ENCODE measurements at regions not wholly inside any gene's neighbourhood (a gene's known extent, or its start where the extent isn't known, plus 50 kb on each side); places are given as distances from the start of the nearest gene placed in this dataset.
A peak's percentile ranks its signal among the peaks of the same experiment; 100 is the strongest.

GRCh38 chr6:22888163-22888752 is 318.9 kb downstream of the HDGFL1 start:
- Histone ChIP-seq H3K4me1 (replicated peaks; ENCODE audit: insufficient read depth) (peaks cover 26% of the 10 kb centered on the region), H4K20me1 (ENCODE audit: insufficient read depth) (no peaks in the 10 kb centered on the region), H3K9me3 (ENCODE audit: insufficient read depth, low read depth) (peaks cover 4% of the 10 kb centered on the region; the same call in 1 of the 2 replicates), H2AFZ (no peak overlapping the region), H3K4me3 (no peak overlapping the region), H3K9me2 (ENCODE audit: insufficient read depth) (no peaks in the 10 kb centered on the region), H3K79me2 (ENCODE audit: low read depth) (no peaks in the 10 kb centered on the region), H3K27me3 (ENCODE audit: insufficient read depth, low read depth) (no peaks in the 10 kb centered on the region), H3K27ac (peak overlapping the region; percentile 78), H3K4me2 (no peak overlapping the region), H3F3A (ENCODE audit: insufficient read depth, low read depth) (0 out of 2 replicates have a peak, but pooled peaks cover 13% of the 10 kb centered on the region), H3K36me3 (ENCODE audit: low read depth) (no peaks in the 10 kb centered on the region)
- DNase-seq, result peak in 1 of 2 experiments; percentile 83
- no TSS peak for BruUV-seq (replicated peaks)
- TF ChIP-seq CTCF (conservative IDR thresholded peaks at IDR 0.05) (no peak), EZH2 (IDR thresholded peaks at IDR 0.05; ENCODE audit: low read depth) (no peak)
- ChIA-PET POLR2A (ENCODE audit: unreplicated experiment) (interaction anchor here (0.5 to 0.6 kb wide), 3 partner anchors 559 to 1295 kb away, joined by 4 to 5 read pairs (median 4); partner anchors contain the start of gene SOX4), CTCF (no interaction called here)
- intact Hi-C loops (cut with micrococcal nuclease; ENCODE audit: unreplicated experiment), result no loop called here

GRCh38 chr6:22891934-22892333 is 322.6 kb downstream of the HDGFL1 start:
- Histone ChIP-seq H3K27me3 (ENCODE audit: insufficient read depth, low read depth) (no peaks in the 10 kb centered on the region), H4K20me1 (ENCODE audit: insufficient read depth) (no peaks in the 10 kb centered on the region), H3K4me1 (replicated peaks; ENCODE audit: insufficient read depth) (peaks cover 26% of the 10 kb centered on the region), H3K9me3 (ENCODE audit: insufficient read depth, low read depth) (0 out of 2 replicates have a peak, but pooled peaks cover 3% of the 10 kb centered on the region), H2AFZ (peak overlapping the region; percentile 58; the same call in 1 of the 2 replicates), H3K4me2 (peak overlapping the region; percentile 49; the same call in 1 of the 2 replicates), H3K9me2 (ENCODE audit: insufficient read depth) (no peaks in the 10 kb centered on the region), H3K36me3 (ENCODE audit: low read depth) (no peaks in the 10 kb centered on the region), H3F3A (ENCODE audit: insufficient read depth, low read depth) (0 out of 2 replicates have a peak, but pooled peaks cover 13% of the 10 kb centered on the region), H3K79me2 (ENCODE audit: low read depth) (no peaks in the 10 kb centered on the region), H3K27ac (peak overlapping the region; percentile 90), H3K4me3 (no peak overlapping the region)
- BruUV-seq (replicated peaks), result TSS peak; percentile 88
- intact Hi-C loops (cut with micrococcal nuclease; ENCODE audit: unreplicated experiment), result loop anchor here (1.0 to 10.0 kb wide), 5 partner anchors 11 to 1300 kb away; partner anchors contain the start of gene SOX4
- TF ChIP-seq EZH2 (IDR thresholded peaks at IDR 0.05; ENCODE audit: low read depth) (no peak), CTCF (conservative IDR thresholded peaks at IDR 0.05) (no peak)
- ChIA-PET POLR2A (ENCODE audit: unreplicated experiment) (interaction anchor here (0.6 to 0.9 kb wide), 2 partner anchors 11 to 65 kb away, joined by 3 to 7 read pairs; no protein-coding TSS in a partner anchor), CTCF (interaction anchor here (0.9 kb wide), 1 partner anchor 14 kb away, joined by 3 read pairs; no protein-coding TSS in a partner anchor)
- no peak for DNase-seq

GRCh38 chr6:22892452-22892851 is 323.1 kb downstream of the HDGFL1 start:
- no peaks in the 10 kb centered on the region for H3K79me2 ChIP-seq (ENCODE audit: low read depth)
- no peak for TF ChIP-seq CTCF (conservative IDR thresholded peaks at IDR 0.05)
- no peak for TF ChIP-seq EZH2 (IDR thresholded peaks at IDR 0.05; ENCODE audit: low read depth)
- ChIA-PET CTCF (interaction anchor here (0.6 to 0.9 kb wide), 3 partner anchors 14 to 1296 kb away, joined by 3 to 4 read pairs (median 3); no protein-coding TSS in a partner anchor), POLR2A (ENCODE audit: unreplicated experiment) (interaction anchor here (0.6 to 0.9 kb wide), 4 partner anchors 12 to 1150 kb away, joined by 3 to 7 read pairs (median 4); no protein-coding TSS in a partner anchor)
- intact Hi-C loops (cut with micrococcal nuclease; ENCODE audit: unreplicated experiment), result loop anchor here (1.0 to 10.0 kb wide), 5 partner anchors 11 to 1300 kb away; partner anchors contain the start of gene SOX4
- H3K4me1 ChIP-seq (replicated peaks; ENCODE audit: insufficient read depth), result peaks cover 25% of the 10 kb centered on the region
- DNase-seq, result peak; percentile 53 to 89
- peak overlapping the region; percentile 58; the same call in 1 of the 2 replicates for H2AFZ ChIP-seq
- H3K36me3 ChIP-seq (ENCODE audit: low read depth), result no peaks in the 10 kb centered on the region
- no TSS peak for BruUV-seq (replicated peaks)
- no peaks in the 10 kb centered on the region for H3K27me3 ChIP-seq (ENCODE audit: insufficient read depth, low read depth)
- H3K4me2 ChIP-seq, result peak overlapping the region; percentile 49; the same call in 1 of the 2 replicates
- 0 out of 2 replicates have a peak, but pooled peaks cover 13% of the 10 kb centered on the region for H3F3A ChIP-seq (ENCODE audit: insufficient read depth, low read depth)
- 0 out of 2 replicates have a peak, but pooled peaks cover 3% of the 10 kb centered on the region for H3K9me3 ChIP-seq (ENCODE audit: insufficient read depth, low read depth)
- peak overlapping the region; percentile 90 for H3K27ac ChIP-seq
- H4K20me1 ChIP-seq (ENCODE audit: insufficient read depth), result no peaks in the 10 kb centered on the region
- no peak overlapping the region for H3K4me3 ChIP-seq
- H3K9me2 ChIP-seq (ENCODE audit: insufficient read depth), result no peaks in the 10 kb centered on the region
